CD4-positive, alpha-beta T cell (primary cell): ENCODE measurements at regions not wholly inside any gene's neighbourhood (a gene's known extent, or its start where the extent isn't known, plus 50 kb on each side); places are given as distances from the start of the nearest gene placed in this dataset.
A peak's percentile ranks its signal among the peaks of the same experiment; 100 is the strongest.

Experiments used
- ATAC-seq: fragments of 200-7000 bp; cut with Tn5 transposase; one replicate; pipeline ENCODE4 v1.10.0; 2022; ENCODE audit warnings: mild to moderate bottlenecking; ENCODE audit not compliant: poor library complexity
- CTCF ChIA-PET: fragments of 350-600 bp; sonication (Branson Sonifier 250); formaldehyde crosslinking; loops from one replicate; lab custom pipeline; 2021; ENCODE audit warnings: antibody characterized with exemption, inconsistent platforms; lab: Charles Lee
- POLR2A ChIA-PET: fragments of 350-600 bp; sonication (Branson Sonifier 250); formaldehyde crosslinking; loops from one replicate; lab custom pipeline; 2021; ENCODE audit warnings: antibody characterized with exemption, inconsistent platforms; lab: Charles Lee
- DNase-seq, 14 experiments: peaks; one replicate each; pipeline ENCODE4 v3.0.0-alpha.2; 2013 to 2020; ENCODE audit warnings: mixed read lengths in 2 of 14
- H3K27ac ChIP-seq, 2 donors: one replicate each; pipeline versions ENCODE4 v1.5.1 to v1.7.0; 2013; ENCODE audit warnings: low read length in 2 of 2, low read depth in 1 of 2, mild to moderate bottlenecking in 1 of 2
- H3K27me3 ChIP-seq, 2 experiments: 1 replicate in 1 of 2; 2 replicates in 1 of 2; pipeline versions ENCODE4 v1.6.1 to v1.7.0; 2013; ENCODE audit warnings: low read length in 2 of 2, control low read depth in 1 of 2, mild to moderate bottlenecking in 1 of 2, moderate library complexity in 1 of 2; ENCODE audit not compliant: insufficient read depth in 2 of 2, control insufficient read depth in 1 of 2
- H3K36me3 ChIP-seq: one replicate; pipeline ENCODE4 v1.6.1; 2013; ENCODE audit warnings: low read length, control low read depth; ENCODE audit not compliant: insufficient read depth
- H3K4me1 ChIP-seq: one replicate; pipeline ENCODE4 v1.6.1; 2013; ENCODE audit warnings: low read length, control low read depth; ENCODE audit not compliant: insufficient read depth
- H3K4me3 ChIP-seq: one replicate; pipeline ENCODE4 v1.5.1; 2013; ENCODE audit warnings: mild to moderate bottlenecking, low read length, moderate library complexity
- H3K9me3 ChIP-seq, 2 experiments: 1 replicate in 1 of 2; 2 replicates in 1 of 2; pipeline versions ENCODE4 v1.6.1 to v1.7.0; 2013; ENCODE audit warnings: low read length in 2 of 2, mild to moderate bottlenecking in 2 of 2, control low read depth in 1 of 2, moderate library complexity in 1 of 2; ENCODE audit not compliant: control insufficient read depth in 1 of 2, insufficient read depth in 1 of 2
- H3K27ac Mint-ChIP-seq: one replicate; pipeline ENCODE4 v1.8.0; 2020; ENCODE audit warnings: mixed read lengths
- H3K27me3 Mint-ChIP-seq: one replicate; pipeline ENCODE4 v1.8.0; 2021; ENCODE audit warnings: mixed read lengths
- H3K36me3 Mint-ChIP-seq: one replicate; pipeline ENCODE4 v1.8.0; 2021; ENCODE audit warnings: low read depth, mixed read lengths
- H3K4me1 Mint-ChIP-seq: one replicate; pipeline ENCODE4 v1.8.0; 2021; ENCODE audit warnings: low read depth, mixed read lengths
- H3K4me3 Mint-ChIP-seq: one replicate; pipeline ENCODE4 v1.8.0; 2020; ENCODE audit warnings: mild to moderate bottlenecking, mixed read lengths
- H3K9me3 Mint-ChIP-seq: one replicate; pipeline ENCODE4 v1.8.0; 2020; ENCODE audit warnings: mixed read lengths
- intact Hi-C, 2 experiments: fragments of 100-400 bp; cut with DNase I in 1 of 2; cut with micrococcal nuclease in 1 of 2; formaldehyde crosslinking; loops; one replicate each; pipeline versions ENCODE4 v1.15.1 to v1.9.0; 2023 to 2025; cut with DNase I, micrococcal nuclease
- TF ChIP-seq, protein P1 (sequence below): fragments of 200-600 bp; IDR thresholded peaks from one replicate; pipeline ENCODE4 v1.8.0; 2022; ENCODE audit warnings: antibody characterized with exemption, mild to moderate bottlenecking

DNA sequence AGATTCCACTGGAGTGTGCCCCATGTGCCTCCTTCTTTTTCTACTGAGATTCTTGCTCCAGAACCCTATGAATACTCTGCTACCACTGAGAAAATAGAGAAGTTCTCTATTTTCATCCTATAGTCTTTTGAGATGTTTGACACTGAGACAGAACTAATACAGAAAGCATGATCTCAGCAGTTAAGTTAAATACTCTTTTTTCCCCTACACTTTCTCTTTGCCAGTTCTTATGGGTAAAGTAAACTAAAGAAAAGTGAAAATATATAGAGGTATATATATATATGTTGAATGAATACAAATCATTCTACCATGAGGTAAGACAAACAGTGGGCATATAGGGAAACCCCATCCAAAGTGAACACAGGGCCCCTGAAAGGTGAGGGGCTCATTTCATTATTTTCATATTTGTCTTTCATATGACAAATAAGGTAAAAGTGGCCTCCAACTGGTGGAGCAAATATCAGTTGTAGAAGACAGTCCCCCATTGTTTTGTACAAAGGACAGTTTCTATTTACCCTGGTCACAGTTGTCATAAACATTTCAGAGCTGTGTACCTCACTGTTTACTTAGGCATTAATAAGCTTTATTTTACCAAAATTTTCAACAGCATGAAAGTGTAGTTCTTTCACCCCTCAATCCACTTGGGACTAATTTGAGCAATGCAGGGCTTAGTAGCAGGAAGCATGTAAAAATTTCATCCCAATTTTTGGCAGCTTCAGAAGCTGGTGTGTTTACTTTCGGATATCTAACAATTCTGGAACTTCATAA, 188.3 kb upstream of the MARCKS start:
- no peaks in the 10 kb centered on the region for H3K4me1 Mint-ChIP-seq
- no peak for ATAC-seq
- no peaks in the 10 kb centered on the region for H3K36me3 Mint-ChIP-seq
- no peak overlapping the region for H3K27ac Mint-ChIP-seq
- intact Hi-C loops, result no loop called here
- Histone ChIP-seq H3K4me1 (no peaks in the 10 kb centered on the region), H3K9me3 (no peaks in the 10 kb centered on the region), H3K27ac (no peak overlapping the region), H3K27me3 (no peaks in the 10 kb centered on the region), H3K36me3 (no peaks in the 10 kb centered on the region), H3K4me3 (no peak overlapping the region)
- TF ChIP-seq, protein P1, sequence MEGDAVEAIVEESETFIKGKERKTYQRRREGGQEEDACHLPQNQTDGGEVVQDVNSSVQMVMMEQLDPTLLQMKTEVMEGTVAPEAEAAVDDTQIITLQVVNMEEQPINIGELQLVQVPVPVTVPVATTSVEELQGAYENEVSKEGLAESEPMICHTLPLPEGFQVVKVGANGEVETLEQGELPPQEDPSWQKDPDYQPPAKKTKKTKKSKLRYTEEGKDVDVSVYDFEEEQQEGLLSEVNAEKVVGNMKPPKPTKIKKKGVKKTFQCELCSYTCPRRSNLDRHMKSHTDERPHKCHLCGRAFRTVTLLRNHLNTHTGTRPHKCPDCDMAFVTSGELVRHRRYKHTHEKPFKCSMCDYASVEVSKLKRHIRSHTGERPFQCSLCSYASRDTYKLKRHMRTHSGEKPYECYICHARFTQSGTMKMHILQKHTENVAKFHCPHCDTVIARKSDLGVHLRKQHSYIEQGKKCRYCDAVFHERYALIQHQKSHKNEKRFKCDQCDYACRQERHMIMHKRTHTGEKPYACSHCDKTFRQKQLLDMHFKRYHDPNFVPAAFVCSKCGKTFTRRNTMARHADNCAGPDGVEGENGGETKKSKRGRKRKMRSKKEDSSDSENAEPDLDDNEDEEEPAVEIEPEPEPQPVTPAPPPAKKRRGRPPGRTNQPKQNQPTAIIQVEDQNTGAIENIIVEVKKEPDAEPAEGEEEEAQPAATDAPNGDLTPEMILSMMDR, result no peak
- no peaks in the 10 kb centered on the region for H3K9me3 Mint-ChIP-seq
- no peak overlapping the region for H3K4me3 Mint-ChIP-seq
- peaks cover 10% of the 10 kb centered on the region for H3K27me3 Mint-ChIP-seq
- DNase-seq, result no peak
- ChIA-PET POLR2A (no interaction called here), CTCF (no interaction called here)

DNA sequence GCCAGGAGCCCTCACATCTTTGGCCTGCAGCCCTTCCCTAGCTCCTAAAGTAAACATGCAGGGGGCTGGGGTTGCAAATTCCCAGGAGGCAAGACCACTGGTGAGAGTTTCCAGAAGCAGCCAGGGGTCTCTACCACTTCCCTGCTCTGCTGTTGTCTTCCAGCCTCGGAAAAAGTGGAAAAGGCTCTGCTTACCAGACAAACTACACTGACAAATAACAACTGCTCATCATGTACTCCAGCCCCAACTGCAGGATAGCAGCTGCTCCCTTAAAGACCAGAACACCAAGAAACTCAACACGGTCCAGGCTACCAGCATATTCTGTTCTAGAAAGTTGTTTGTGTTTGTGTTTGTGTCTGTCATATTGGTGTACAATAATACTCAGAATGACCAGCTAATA, 187.5 kb upstream of the MARCKS start:
- DNase-seq, result no peak
- no peak overlapping the region for H3K27ac Mint-ChIP-seq
- H3K4me1 ChIP-seq, result no peaks in the 10 kb centered on the region
- no peak overlapping the region for H3K27ac ChIP-seq
- no peak overlapping the region for H3K4me3 ChIP-seq
- no peaks in the 10 kb centered on the region for H3K36me3 ChIP-seq
- intact Hi-C loops, result no loop called here
- peaks cover 10% of the 10 kb centered on the region for H3K27me3 Mint-ChIP-seq
- no peaks in the 10 kb centered on the region for H3K36me3 Mint-ChIP-seq
- no peaks in the 10 kb centered on the region for H3K4me1 Mint-ChIP-seq
- H3K27me3 ChIP-seq, result no peaks in the 10 kb centered on the region
- no peak for ATAC-seq
- no peak overlapping the region for H3K4me3 Mint-ChIP-seq
- TF ChIP-seq, protein P1, result no peak
- H3K9me3 ChIP-seq, result no peaks in the 10 kb centered on the region
- ChIA-PET POLR2A (no interaction called here), CTCF (no interaction called here)
- H3K9me3 Mint-ChIP-seq, result no peaks in the 10 kb centered on the region

- H3K9me3 ChIP-seq, result no peaks in the 10 kb centered on the region
- H3K27ac ChIP-seq, result no peak overlapping the region
- TF ChIP-seq, protein P1, result no peak
- ATAC-seq, result no peak
- Mint-ChIP-seq H3K9me3 (no peaks in the 10 kb centered on the region), H3K4me1 (no peaks in the 10 kb centered on the region), H3K4me3 (no peak overlapping the region), H3K27ac (no peak overlapping the region), H3K36me3 (no peaks in the 10 kb centered on the region), H3K27me3 (peaks cover 7% of the 10 kb centered on the region)
- intact Hi-C loops, result no loop called here
- DNase-seq, result peak in 2 of 14 experiments; percentile 18 to 21
- H3K4me3 ChIP-seq, result no peak overlapping the region
- ChIA-PET CTCF (no interaction called here), POLR2A (no interaction called here)
- no peaks in the 10 kb centered on the region for H3K27me3 ChIP-seq
- H3K36me3 ChIP-seq, result no peaks in the 10 kb centered on the region
- no peaks in the 10 kb centered on the region for H3K4me1 ChIP-seq
Observed at GRCh38 chr6:113671421-113671820, 185.7 kb upstream of the MARCKS start.
